Lower lobe of right lung (tissue), 2 donors: ENCODE measurements at regions not wholly inside any gene's neighbourhood (a gene's known extent, or its start where the extent isn't known, plus 50 kb on each side); places are given as distances from the start of the nearest gene placed in this dataset.

Experiments used
- ATAC-seq, 2 donors: fragments of 200-7000 bp; cut with Tn5 transposase; one replicate each; pipeline ENCODE4 v1.9.1; 2020 to 2022; ENCODE audit warnings: mild to moderate bottlenecking in 2 of 2, moderate library complexity in 2 of 2
- DNase-seq: peaks from one replicate; pipeline ENCODE4 v3.0.0-alpha.2; 2020
- H3K27ac ChIP-seq: fragments of 200-600 bp; one replicate; pipeline ENCODE4 v1.8.0; 2022
- H3K27me3 ChIP-seq: fragments of 200-600 bp; one replicate; pipeline ENCODE4 v1.8.0; 2022; ENCODE audit warnings: low read depth
- H3K36me3 ChIP-seq: fragments of 200-600 bp; one replicate; pipeline ENCODE4 v1.8.0; 2022; ENCODE audit warnings: mild to moderate bottlenecking
- H3K4me1 ChIP-seq: fragments of 200-600 bp; one replicate; pipeline ENCODE4 v1.8.0; 2022
- H3K4me3 ChIP-seq: fragments of 200-600 bp; one replicate; pipeline ENCODE4 v1.8.0; 2022; ENCODE audit warnings: mild to moderate bottlenecking
- H3K9me3 ChIP-seq: fragments of 200-600 bp; one replicate; pipeline ENCODE4 v1.8.0; 2022
- intact Hi-C: fragments of 100-400 bp; cut with DNase I; formaldehyde crosslinking; loops from one replicate; pipeline ENCODE4 v1.11.0; 2022
- TF ChIP-seq, protein P1 (sequence below): fragments of 200-600 bp; IDR thresholded peaks from one replicate; pipeline ENCODE4 v1.8.0; 2022; ENCODE audit warnings: antibody characterized with exemption, mild to moderate bottlenecking
- donor health status: DM: no; HTN: yes; CAD: no; lungs with severe emphysema.

DNA sequence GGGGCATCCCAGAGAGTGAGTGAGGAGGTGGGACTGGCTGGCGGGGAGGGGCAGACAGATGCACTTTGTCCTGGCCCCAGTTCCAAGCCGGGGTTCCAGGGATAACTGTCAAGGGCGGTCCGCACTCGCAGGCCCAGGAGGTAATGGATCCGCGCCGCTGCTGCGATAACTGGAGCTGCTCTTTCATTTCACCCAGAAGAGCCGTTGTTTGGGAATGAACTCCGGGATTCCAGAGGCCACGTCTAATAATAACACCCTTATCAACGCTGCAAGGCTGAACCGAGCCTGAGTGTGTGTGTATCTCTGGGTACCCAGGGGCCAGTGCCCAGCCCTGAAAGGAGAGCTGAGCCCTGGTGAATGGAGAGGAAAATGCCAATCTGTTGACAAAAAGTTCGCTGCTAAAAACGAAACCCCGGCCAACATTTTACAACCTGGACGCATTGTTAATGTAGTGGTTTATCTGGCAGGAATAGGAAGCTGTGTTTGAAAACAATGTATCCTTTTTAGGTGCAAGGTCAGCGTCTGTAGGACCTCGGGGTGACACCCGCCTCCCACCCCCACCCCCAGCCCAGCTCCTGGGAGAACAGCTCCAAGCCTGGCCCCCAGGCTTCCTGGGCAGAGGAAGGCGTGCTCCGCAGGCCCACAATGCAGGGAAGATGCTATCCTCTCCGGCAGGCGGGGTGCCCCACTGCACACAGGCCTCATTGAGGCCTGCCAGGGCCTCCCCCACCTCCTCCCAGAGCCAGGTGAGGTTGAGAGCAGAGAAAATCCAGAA lies 119.7 kb downstream of the PROX1 start:
- Histone ChIP-seq H3K27ac (no peak overlapping the region), H3K4me3 (peak overlapping the region; percentile 28), H3K4me1 (no peaks in the 10 kb centered on the region), H3K36me3 (no peaks in the 10 kb centered on the region), H3K27me3 (no peaks in the 10 kb centered on the region), H3K9me3 (peaks cover 3% of the 10 kb centered on the region)
- intact Hi-C loops, result no loop called here
- TF ChIP-seq, protein P1, sequence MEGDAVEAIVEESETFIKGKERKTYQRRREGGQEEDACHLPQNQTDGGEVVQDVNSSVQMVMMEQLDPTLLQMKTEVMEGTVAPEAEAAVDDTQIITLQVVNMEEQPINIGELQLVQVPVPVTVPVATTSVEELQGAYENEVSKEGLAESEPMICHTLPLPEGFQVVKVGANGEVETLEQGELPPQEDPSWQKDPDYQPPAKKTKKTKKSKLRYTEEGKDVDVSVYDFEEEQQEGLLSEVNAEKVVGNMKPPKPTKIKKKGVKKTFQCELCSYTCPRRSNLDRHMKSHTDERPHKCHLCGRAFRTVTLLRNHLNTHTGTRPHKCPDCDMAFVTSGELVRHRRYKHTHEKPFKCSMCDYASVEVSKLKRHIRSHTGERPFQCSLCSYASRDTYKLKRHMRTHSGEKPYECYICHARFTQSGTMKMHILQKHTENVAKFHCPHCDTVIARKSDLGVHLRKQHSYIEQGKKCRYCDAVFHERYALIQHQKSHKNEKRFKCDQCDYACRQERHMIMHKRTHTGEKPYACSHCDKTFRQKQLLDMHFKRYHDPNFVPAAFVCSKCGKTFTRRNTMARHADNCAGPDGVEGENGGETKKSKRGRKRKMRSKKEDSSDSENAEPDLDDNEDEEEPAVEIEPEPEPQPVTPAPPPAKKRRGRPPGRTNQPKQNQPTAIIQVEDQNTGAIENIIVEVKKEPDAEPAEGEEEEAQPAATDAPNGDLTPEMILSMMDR, result no peak
- ATAC-seq (peak in 1 of 2 donors; percentile 49), DNase-seq (no peak)

DNA sequence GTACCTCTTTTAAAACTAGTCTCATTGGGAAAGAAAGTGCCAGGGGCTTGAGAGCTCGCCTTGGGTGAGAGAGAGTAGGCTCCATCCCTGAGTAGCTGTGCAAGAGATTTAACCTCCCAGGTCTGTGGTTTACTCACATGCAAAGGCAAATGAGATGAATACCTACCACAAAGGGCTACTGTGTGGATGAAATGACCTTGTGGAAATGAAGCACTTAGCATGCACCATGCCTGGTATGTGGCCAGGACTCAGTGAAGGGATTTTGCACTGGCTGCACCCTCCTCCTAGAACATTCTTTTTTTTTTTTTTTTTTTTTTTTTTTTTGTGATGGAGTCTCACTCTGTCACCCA lies 120.3 kb downstream of the PROX1 start:
- Histone ChIP-seq H3K4me3 (no peak overlapping the region), H3K36me3 (no peaks in the 10 kb centered on the region), H3K9me3 (peaks cover 3% of the 10 kb centered on the region), H3K27me3 (no peaks in the 10 kb centered on the region), H3K4me1 (no peaks in the 10 kb centered on the region), H3K27ac (no peak overlapping the region)
- DNase-seq (no peak), ATAC-seq (no peak)
- intact Hi-C loops, result no loop called here
- TF ChIP-seq, protein P1, result no peak

DNA sequence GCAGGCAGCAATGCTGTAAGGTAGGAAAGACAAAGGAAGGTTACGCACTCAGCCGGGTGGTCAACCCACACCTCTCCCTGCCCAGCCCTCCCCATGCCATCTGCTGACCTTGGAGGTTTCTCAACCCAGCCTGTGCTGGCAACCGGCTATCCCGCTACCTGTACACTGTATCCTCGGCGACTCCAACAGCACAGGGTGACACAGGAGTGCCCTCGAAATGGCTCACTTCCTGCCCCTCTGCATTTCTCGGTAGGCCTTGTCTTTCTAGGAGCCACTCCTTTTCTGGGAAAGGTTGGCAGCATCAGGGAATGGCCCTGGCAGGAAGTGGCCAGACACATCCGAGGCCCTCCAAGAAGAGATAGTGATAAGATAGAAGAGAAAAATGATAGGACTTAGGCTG lies 124.0 kb downstream of the PROX1 start:
- Histone ChIP-seq H3K27ac (no peak overlapping the region), H3K4me1 (no peaks in the 10 kb centered on the region), H3K9me3 (no peaks in the 10 kb centered on the region), H3K27me3 (no peaks in the 10 kb centered on the region), H3K4me3 (no peak overlapping the region), H3K36me3 (no peaks in the 10 kb centered on the region)
- intact Hi-C loops, result no loop called here
- TF ChIP-seq, protein P1, result no peak
- ATAC-seq (no peak), DNase-seq (no peak)

DNA sequence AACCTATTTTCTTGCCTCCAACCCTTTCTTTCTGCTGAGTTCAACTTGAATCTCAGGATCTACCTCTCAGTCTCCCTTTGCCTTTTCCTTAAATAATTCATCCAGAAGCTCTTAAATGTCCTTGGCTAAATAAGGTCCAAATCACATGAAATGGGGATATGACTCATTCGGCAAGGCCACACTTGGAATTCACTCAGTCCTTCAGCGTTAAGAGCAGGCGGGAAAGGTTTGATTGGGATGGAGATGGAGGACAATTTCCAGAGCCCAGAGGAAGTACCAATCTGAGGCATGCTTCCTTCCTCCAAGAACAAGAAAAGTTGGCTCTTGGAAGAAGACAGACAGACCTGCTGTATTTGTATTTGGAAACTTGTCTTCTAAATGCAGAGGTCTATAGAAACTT lies 128.5 kb downstream of the PROX1 start:
- no peak for ATAC-seq
- TF ChIP-seq, protein P1, result no peak
- Histone ChIP-seq H3K9me3 (peaks cover 14% of the 10 kb centered on the region), H3K4me3 (no peak overlapping the region), H3K36me3 (no peaks in the 10 kb centered on the region), H3K27ac (no peak overlapping the region), H3K4me1 (no peaks in the 10 kb centered on the region), H3K27me3 (no peaks in the 10 kb centered on the region)
- intact Hi-C loops, result no loop called here
- DNase-seq, result no peak

DNA sequence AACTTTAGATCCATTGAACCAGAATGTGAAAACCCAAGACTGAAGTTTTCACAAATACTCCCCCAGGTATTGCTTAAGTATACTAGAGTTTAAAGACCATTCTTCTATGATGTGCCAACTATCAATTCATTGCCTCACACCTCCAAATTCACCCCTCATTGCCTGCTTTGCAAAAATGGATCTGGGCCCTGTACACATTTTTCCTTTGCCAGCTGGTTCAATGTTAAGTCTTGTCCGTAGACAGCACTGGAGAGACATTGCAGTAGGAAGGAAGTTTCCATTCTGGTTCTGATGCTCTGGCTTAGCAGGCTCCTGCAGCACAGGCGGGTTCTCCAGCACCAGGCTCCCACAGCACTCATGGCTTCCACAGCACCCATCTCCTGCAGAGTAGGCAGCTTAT lies 130.0 kb downstream of the PROX1 start:
- Histone ChIP-seq H3K36me3 (no peaks in the 10 kb centered on the region), H3K4me3 (no peak overlapping the region), H3K27ac (no peak overlapping the region), H3K27me3 (no peaks in the 10 kb centered on the region), H3K9me3 (peaks cover 14% of the 10 kb centered on the region), H3K4me1 (no peaks in the 10 kb centered on the region)
- TF ChIP-seq, protein P1, result no peak
- ATAC-seq (no peak), DNase-seq (no peak)
- intact Hi-C loops, result no loop called here
